Glomerular visceral epithelial cell (primary cell): ENCODE measurements at regions not wholly inside any gene's neighbourhood (a gene's known extent, or its start where the extent isn't known, plus 50 kb on each side); places are given as distances from the start of the nearest gene placed in this dataset.
A peak's percentile ranks its signal among the peaks of the same experiment; 100 is the strongest.
"Not testable (repeated sequence)": the region's sequence is repeated elsewhere in the genome, so short reads cannot be mapped to it uniquely, and the experiment has no call there.

Experiments used
- DNase-seq: peaks from one replicate; pipeline ENCODE4 v3.0.0-alpha.2; 2016; ENCODE audit errors: extremely low spot score

- no peak for DNase-seq
Measured at GRCh38 chr2:34724107-34724506, 1125.0 kb upstream of the FAM98A start.

GRCh38 chr2:34723683-34724082 is 1124.6 kb upstream of the FAM98A start:
- DNase-seq: no peak

GRCh38 chr2:34719206-34719605 is 1120.1 kb upstream of the FAM98A start:
- no peak for DNase-seq

GRCh38 chr2:34705551-34706247 is 1106.6 kb upstream of the FAM98A start:
- DNase-seq: peak; percentile 4

GRCh38 chr2:34703292-34703691 is 1104.2 kb upstream of the FAM98A start:
- DNase-seq: no peak

- not testable (repeated sequence) for DNase-seq
Measured at GRCh38 chr2:34702391-34702790, 1103.3 kb upstream of the FAM98A start.

- peak; percentile 73 for DNase-seq
Measured at GRCh38 chr2:34677591-34677990, 1078.5 kb upstream of the FAM98A start.

GRCh38 chr2:34677119-34677531 is 1078.0 kb upstream of the FAM98A start:
- peak; percentile 65 for DNase-seq

GRCh38 chr2:34670482-34670881 is 1071.4 kb upstream of the FAM98A start:
- DNase-seq: no peak

GRCh38 chr2:34666821-34667220 is 1067.7 kb upstream of the FAM98A start:
- no peak for DNase-seq

- DNase-seq: peak; percentile 45
Measured at GRCh38 chr2:34664266-34664665, 1065.2 kb upstream of the FAM98A start.

- DNase-seq: no peak
Measured at GRCh38 chr2:34663314-34663713, 1064.2 kb upstream of the FAM98A start.

GRCh38 chr2:34660741-34661140 is 1061.6 kb upstream of the FAM98A start:
- no peak for DNase-seq

GRCh38 chr2:34656632-34657031 is 1057.5 kb upstream of the FAM98A start:
- no peak for DNase-seq

GRCh38 chr2:34652636-34653035 is 1053.5 kb upstream of the FAM98A start:
- DNase-seq: peak; percentile 11

- DNase-seq: no peak
Measured at GRCh38 chr2:34646901-34647300, 1047.8 kb upstream of the FAM98A start.

GRCh38 chr2:34632327-34632726 is 1033.2 kb upstream of the FAM98A start:
- no peak for DNase-seq

- DNase-seq: peak; percentile 92
Measured at GRCh38 chr2:34627003-34627402, 1027.9 kb upstream of the FAM98A start.

- no peak for DNase-seq
Measured at GRCh38 chr2:34604164-34604563, 1005.1 kb upstream of the FAM98A start.

- no peak for DNase-seq
Measured at GRCh38 chr2:34602262-34602661, 1003.2 kb upstream of the FAM98A start.

GRCh38 chr2:34601561-34601960 is 1002.5 kb upstream of the FAM98A start:
- no peak for DNase-seq

- peak; percentile 12 for DNase-seq
Measured at GRCh38 chr2:34578641-34579040, 979.5 kb upstream of the FAM98A start.

- DNase-seq: peak; percentile 38
Measured at GRCh38 chr2:34570266-34570872, 971.3 kb upstream of the FAM98A start.

- no peak for DNase-seq
Measured at GRCh38 chr2:34567128-34567527, 968.0 kb upstream of the FAM98A start.
